MM.1S (cell line): ENCODE measurements at regions not wholly inside any gene's neighbourhood (a gene's known extent, or its start where the extent isn't known, plus 50 kb on each side); places are given as distances from the start of the nearest gene placed in this dataset.

Experiments used
- EZH2 ChIP-seq: fragments of 300-600 bp; sonication (generic); optimal IDR thresholded peaks from 2 replicates; pipeline ENCODE3; 2017; ENCODE audit warnings: low read depth, mild to moderate bottlenecking, antibody characterized with exemption, low read length, mixed read lengths
- EZH2phosphoT487 ChIP-seq: fragments of 300-600 bp; sonication (generic); IDR thresholded peaks from 2 replicates; pipeline ENCODE4 v1.6.1; 2018; ENCODE audit warnings: antibody characterized with exemption, low read length
- TF ChIP-seq, protein P1 (sequence below): fragments of 300-600 bp; sonication (generic); IDR thresholded peaks from 2 replicates; pipeline ENCODE4 v1.5.1; 2016; ENCODE audit warnings: antibody characterized with exemption, low read length, mixed read lengths

DNA sequence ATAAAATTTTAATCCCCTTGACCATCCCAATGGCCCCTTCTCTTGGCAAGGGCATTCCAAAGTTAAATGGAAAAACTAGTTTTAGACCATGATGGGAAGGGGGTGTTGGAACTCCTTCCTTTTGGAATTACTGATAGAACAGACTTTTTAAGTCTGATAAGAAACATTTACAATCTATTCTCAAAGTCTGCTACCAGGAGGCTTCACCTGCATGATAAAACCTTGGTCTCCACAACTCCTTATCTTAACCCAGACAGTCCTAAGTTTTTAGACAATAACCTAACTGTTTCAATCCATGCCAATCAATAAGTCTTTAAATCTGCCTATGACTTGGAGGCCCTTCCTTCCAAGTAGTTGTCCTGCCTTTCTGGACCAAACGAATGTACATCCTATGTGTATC lies 63.9 kb upstream of the PGRMC2 start:
- TF ChIP-seq, protein P1, sequence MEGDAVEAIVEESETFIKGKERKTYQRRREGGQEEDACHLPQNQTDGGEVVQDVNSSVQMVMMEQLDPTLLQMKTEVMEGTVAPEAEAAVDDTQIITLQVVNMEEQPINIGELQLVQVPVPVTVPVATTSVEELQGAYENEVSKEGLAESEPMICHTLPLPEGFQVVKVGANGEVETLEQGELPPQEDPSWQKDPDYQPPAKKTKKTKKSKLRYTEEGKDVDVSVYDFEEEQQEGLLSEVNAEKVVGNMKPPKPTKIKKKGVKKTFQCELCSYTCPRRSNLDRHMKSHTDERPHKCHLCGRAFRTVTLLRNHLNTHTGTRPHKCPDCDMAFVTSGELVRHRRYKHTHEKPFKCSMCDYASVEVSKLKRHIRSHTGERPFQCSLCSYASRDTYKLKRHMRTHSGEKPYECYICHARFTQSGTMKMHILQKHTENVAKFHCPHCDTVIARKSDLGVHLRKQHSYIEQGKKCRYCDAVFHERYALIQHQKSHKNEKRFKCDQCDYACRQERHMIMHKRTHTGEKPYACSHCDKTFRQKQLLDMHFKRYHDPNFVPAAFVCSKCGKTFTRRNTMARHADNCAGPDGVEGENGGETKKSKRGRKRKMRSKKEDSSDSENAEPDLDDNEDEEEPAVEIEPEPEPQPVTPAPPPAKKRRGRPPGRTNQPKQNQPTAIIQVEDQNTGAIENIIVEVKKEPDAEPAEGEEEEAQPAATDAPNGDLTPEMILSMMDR, result no peak
- TF ChIP-seq EZH2phosphoT487 (no peak), EZH2 (no peak)
